ENCODE measurements at regions not wholly inside any gene's neighbourhood (a gene's known extent, or its start where the extent isn't known, plus 50 kb on each side); places are given as distances from the start of the nearest gene placed in this dataset.

GRCh38 chr2:65558743-65559142 is 126.3 kb upstream of the SPRED2 start:
- H2BK120ac ChIP-seq (ENCODE audit: insufficient read depth, low read length, poor library complexity) = no peak overlapping the region
- DNase-seq = peak in 1 of 2 donors; percentile 15
- H3K79me2 ChIP-seq (ENCODE audit: control insufficient read depth, insufficient read depth, low read length, poor library complexity) = no peaks in the 10 kb centered on the region
- no peak overlapping the region for H2BK12ac ChIP-seq (ENCODE audit: low read length)
- no peaks in the 10 kb centered on the region for H3K36me3 ChIP-seq (ENCODE audit: control insufficient read depth in 1 of 2, insufficient read depth in 2 of 2, low read length in 2 of 2)
- H4K8ac ChIP-seq (ENCODE audit: low read depth, low read length) = no peak overlapping the region
- H2AFZ ChIP-seq (ENCODE audit: insufficient read depth, low read length, poor library complexity) = no peak overlapping the region
- H2AK5ac ChIP-seq (ENCODE audit: low read length) = no peak overlapping the region
- no peak overlapping the region for H3K23ac ChIP-seq (ENCODE audit: low read length)
- no peak overlapping the region for H3K9ac ChIP-seq (ENCODE audit: low read length)
- no peaks in the 10 kb centered on the region for H3K27me3 ChIP-seq (ENCODE audit: insufficient read depth, low read length)
- H3K4me1 ChIP-seq (ENCODE audit: control insufficient read depth in 1 of 2, insufficient read depth in 2 of 2, low read length in 2 of 2) = no peaks in the 10 kb centered on the region
- no CpG with 5 or more reads among the region's 9 CpGs for WGBS (ENCODE audit: extremely low coverage, insufficient coverage, insufficient read length)
- no peak overlapping the region for H3K4me3 ChIP-seq (ENCODE audit: low read depth, low read length)
- no peak overlapping the region for H3K4ac ChIP-seq (ENCODE audit: low read depth, low read length)
- H2BK5ac ChIP-seq (ENCODE audit: low read depth, low read length, poor library complexity) = no peak overlapping the region
- H3K27ac ChIP-seq (ENCODE audit: low read depth, low read length) = no peak overlapping the region
- H3K18ac ChIP-seq (ENCODE audit: low read length) = no peak overlapping the region
- no peaks in the 10 kb centered on the region for H3K79me1 ChIP-seq (ENCODE audit: low read length)
- no peak overlapping the region for H4K91ac ChIP-seq (ENCODE audit: low read depth, low read length)
- no peak overlapping the region for H4K12ac ChIP-seq (ENCODE audit: low read depth, low read length)
- peaks cover 1% of the 10 kb centered on the region for H3K9me3 ChIP-seq (ENCODE audit: insufficient read depth, low read depth, low read length)
- H3K14ac ChIP-seq (ENCODE audit: low read length) = no peak overlapping the region
- H3K4me2 ChIP-seq (ENCODE audit: low read length) = no peak overlapping the region

GRCh38 chr2:65557616-65558573 is 125.5 kb upstream of the SPRED2 start:
- no peak overlapping the region for H2BK12ac ChIP-seq (ENCODE audit: low read length)
- WGBS (ENCODE audit: extremely low coverage, insufficient coverage, insufficient read length) = no CpG with 5 or more reads among the region's 5 CpGs
- no peak overlapping the region for H3K18ac ChIP-seq (ENCODE audit: low read length)

GRCh38 chr2:65554765-65555591 is 122.6 kb upstream of the SPRED2 start:
- H2BK12ac ChIP-seq (ENCODE audit: low read length) = no peak overlapping the region
- no peak overlapping the region for H2BK5ac ChIP-seq (ENCODE audit: low read depth, low read length, poor library complexity)
- no peak overlapping the region for H2BK120ac ChIP-seq (ENCODE audit: insufficient read depth, low read length, poor library complexity)
- peaks cover 1% of the 10 kb centered on the region for H3K9me3 ChIP-seq (ENCODE audit: insufficient read depth, low read depth, low read length)
- no peak overlapping the region for H3K27ac ChIP-seq (ENCODE audit: low read depth, low read length)
- no peak overlapping the region for H3K23ac ChIP-seq (ENCODE audit: low read length)
- H3K14ac ChIP-seq (ENCODE audit: low read length) = no peak overlapping the region
- H4K8ac ChIP-seq (ENCODE audit: low read depth, low read length) = no peak overlapping the region
- H3K79me1 ChIP-seq (ENCODE audit: low read length) = no peaks in the 10 kb centered on the region
- H3K18ac ChIP-seq (ENCODE audit: low read length) = no peak overlapping the region
- no CpG with 5 or more reads among the region's 9 CpGs for WGBS (ENCODE audit: extremely low coverage, insufficient coverage, insufficient read length)
- no peak overlapping the region for H3K4me3 ChIP-seq (ENCODE audit: low read depth, low read length)
- no peaks in the 10 kb centered on the region for H3K36me3 ChIP-seq (ENCODE audit: control insufficient read depth in 1 of 2, insufficient read depth in 2 of 2, low read length in 2 of 2)
- no peaks in the 10 kb centered on the region for H3K79me2 ChIP-seq (ENCODE audit: control insufficient read depth, insufficient read depth, low read length, poor library complexity)
- no peak overlapping the region for H2AFZ ChIP-seq (ENCODE audit: insufficient read depth, low read length, poor library complexity)
- H4K12ac ChIP-seq (ENCODE audit: low read depth, low read length) = no peak overlapping the region
- no peak for DNase-seq
- no peaks in the 10 kb centered on the region for H3K4me1 ChIP-seq (ENCODE audit: control insufficient read depth in 1 of 2, insufficient read depth in 2 of 2, low read length in 2 of 2)
- no peak overlapping the region for H3K4ac ChIP-seq (ENCODE audit: low read depth, low read length)
- H4K91ac ChIP-seq (ENCODE audit: low read depth, low read length) = no peak overlapping the region
- H3K4me2 ChIP-seq (ENCODE audit: low read length) = no peak overlapping the region
- no peaks in the 10 kb centered on the region for H3K27me3 ChIP-seq (ENCODE audit: insufficient read depth, low read length)
- H2AK5ac ChIP-seq (ENCODE audit: low read length) = no peak overlapping the region
- H3K9ac ChIP-seq (ENCODE audit: low read length) = no peak overlapping the region

More at GRCh38 chr2:65557616-65558573, 125.5 kb upstream of the SPRED2 start:
- H3K27ac ChIP-seq (ENCODE audit: low read depth, low read length) = no peak overlapping the region
- H3K27me3 ChIP-seq (ENCODE audit: insufficient read depth, low read length) = no peaks in the 10 kb centered on the region
- no peak overlapping the region for H3K4ac ChIP-seq (ENCODE audit: low read depth, low read length)
- H3K4me2 ChIP-seq (ENCODE audit: low read length) = no peak overlapping the region
- no peaks in the 10 kb centered on the region for H3K4me1 ChIP-seq (ENCODE audit: control insufficient read depth in 1 of 2, insufficient read depth in 2 of 2, low read length in 2 of 2)
- H3K79me2 ChIP-seq (ENCODE audit: control insufficient read depth, insufficient read depth, low read length, poor library complexity) = no peaks in the 10 kb centered on the region
- H2BK120ac ChIP-seq (ENCODE audit: insufficient read depth, low read length, poor library complexity) = no peak overlapping the region
- H3K23ac ChIP-seq (ENCODE audit: low read length) = no peak overlapping the region
- H2AK5ac ChIP-seq (ENCODE audit: low read length) = no peak overlapping the region
- no peak overlapping the region for H3K4me3 ChIP-seq (ENCODE audit: low read depth, low read length)
- H3K9ac ChIP-seq (ENCODE audit: low read length) = no peak overlapping the region
- H4K8ac ChIP-seq (ENCODE audit: low read depth, low read length) = no peak overlapping the region
- H3K79me1 ChIP-seq (ENCODE audit: low read length) = no peaks in the 10 kb centered on the region
- no peak for DNase-seq
- H3K9me3 ChIP-seq (ENCODE audit: insufficient read depth, low read depth, low read length) = peaks cover 1% of the 10 kb centered on the region
- no peaks in the 10 kb centered on the region for H3K36me3 ChIP-seq (ENCODE audit: control insufficient read depth in 1 of 2, insufficient read depth in 2 of 2, low read length in 2 of 2)
- no peak overlapping the region for H4K12ac ChIP-seq (ENCODE audit: low read depth, low read length)
- no peak overlapping the region for H4K91ac ChIP-seq (ENCODE audit: low read depth, low read length)
- H3K14ac ChIP-seq (ENCODE audit: low read length) = no peak overlapping the region
- no peak overlapping the region for H2BK5ac ChIP-seq (ENCODE audit: low read depth, low read length, poor library complexity)
- no peak overlapping the region for H2AFZ ChIP-seq (ENCODE audit: insufficient read depth, low read length, poor library complexity)

GRCh38 chr2:65553504-65554074 is 121.2 kb upstream of the SPRED2 start:
- Histone ChIP-seq H3K14ac (ENCODE audit: low read length) (no peak overlapping the region), H2BK120ac (ENCODE audit: insufficient read depth, low read length, poor library complexity) (no peak overlapping the region), H3K4ac (ENCODE audit: low read depth, low read length) (no peak overlapping the region), H3K79me2 (ENCODE audit: control insufficient read depth, insufficient read depth, low read length, poor library complexity) (no peaks in the 10 kb centered on the region), H3K27me3 (ENCODE audit: insufficient read depth, low read length) (no peaks in the 10 kb centered on the region), H4K8ac (ENCODE audit: low read depth, low read length) (no peak overlapping the region), H3K27ac (ENCODE audit: low read depth, low read length) (no peak overlapping the region), H4K91ac (ENCODE audit: low read depth, low read length) (no peak overlapping the region), H4K12ac (ENCODE audit: low read depth, low read length) (no peak overlapping the region), H2BK12ac (ENCODE audit: low read length) (no peak overlapping the region), H2AK5ac (ENCODE audit: low read length) (no peak overlapping the region), H3K23ac (ENCODE audit: low read length) (no peak overlapping the region), H2AFZ (ENCODE audit: insufficient read depth, low read length, poor library complexity) (no peak overlapping the region), H3K9me3 (ENCODE audit: insufficient read depth, low read depth, low read length) (peaks cover 1% of the 10 kb centered on the region), H3K79me1 (ENCODE audit: low read length) (no peaks in the 10 kb centered on the region), H3K9ac (ENCODE audit: low read length) (no peak overlapping the region), H3K18ac (ENCODE audit: low read length) (no peak overlapping the region), H3K4me3 (ENCODE audit: low read depth, low read length) (no peak overlapping the region), H3K36me3 (ENCODE audit: control insufficient read depth in 1 of 2, insufficient read depth in 2 of 2, low read length in 2 of 2) (no peaks in the 10 kb centered on the region), H2BK5ac (ENCODE audit: low read depth, low read length, poor library complexity) (no peak overlapping the region), H3K4me2 (ENCODE audit: low read length) (no peak overlapping the region), H3K4me1 (ENCODE audit: control insufficient read depth in 1 of 2, insufficient read depth in 2 of 2, low read length in 2 of 2) (no peaks in the 10 kb centered on the region)
- DNase-seq = no peak
- no CpG with 5 or more reads among the region's 10 CpGs for WGBS (ENCODE audit: extremely low coverage, insufficient coverage, insufficient read length)
